ENCODE measurements at regions not wholly inside any gene's neighbourhood (a gene's known extent, or its start where the extent isn't known, plus 50 kb on each side); places are given as distances from the start of the nearest gene placed in this dataset.

DNA sequence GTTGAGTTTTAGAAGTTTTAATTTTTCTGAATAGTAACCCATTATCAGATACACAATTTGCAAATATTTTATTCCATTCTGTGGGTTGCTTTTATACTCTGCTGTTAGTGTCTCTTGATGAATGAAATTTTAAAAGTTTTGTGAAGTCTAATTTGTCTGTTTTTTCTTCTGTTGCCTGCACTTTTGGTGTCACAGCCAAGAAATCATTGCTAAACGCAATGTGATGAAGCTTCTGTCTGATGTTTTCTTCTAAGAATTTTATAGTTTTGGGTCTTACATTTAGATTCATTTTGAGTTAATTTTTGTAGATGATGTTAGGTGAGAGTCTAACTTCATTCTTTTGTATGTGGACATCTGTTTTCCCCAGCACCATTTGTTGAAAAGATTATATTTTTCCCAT, 330.0 kb upstream of the FOXK1 start:
- Histone ChIP-seq H2AFZ (replicated peaks) (no peak overlapping the region), H3F3A (ENCODE audit: low read depth) (no peaks in the 10 kb centered on the region), H3K36me3 (no peaks in the 10 kb centered on the region), H3K4me3 (no peak overlapping the region), H3K27me3 (no peaks in the 10 kb centered on the region), H3K9me3 (ENCODE audit: low read depth) (peaks cover 8% of the 10 kb centered on the region), H3K27ac (no peak overlapping the region), H3K79me2 (ENCODE audit: low read depth) (no peaks in the 10 kb centered on the region), H3K4me2 (no peak overlapping the region), H3K9ac (no peak overlapping the region), H3K4me1 (no peaks in the 10 kb centered on the region), H4K20me1 (ENCODE audit: low read depth) (no peaks in the 10 kb centered on the region)
- no peak for TF ChIP-seq EZH2 (IDR thresholded peaks at IDR 0.05)
- TF ChIP-seq, protein P1, sequence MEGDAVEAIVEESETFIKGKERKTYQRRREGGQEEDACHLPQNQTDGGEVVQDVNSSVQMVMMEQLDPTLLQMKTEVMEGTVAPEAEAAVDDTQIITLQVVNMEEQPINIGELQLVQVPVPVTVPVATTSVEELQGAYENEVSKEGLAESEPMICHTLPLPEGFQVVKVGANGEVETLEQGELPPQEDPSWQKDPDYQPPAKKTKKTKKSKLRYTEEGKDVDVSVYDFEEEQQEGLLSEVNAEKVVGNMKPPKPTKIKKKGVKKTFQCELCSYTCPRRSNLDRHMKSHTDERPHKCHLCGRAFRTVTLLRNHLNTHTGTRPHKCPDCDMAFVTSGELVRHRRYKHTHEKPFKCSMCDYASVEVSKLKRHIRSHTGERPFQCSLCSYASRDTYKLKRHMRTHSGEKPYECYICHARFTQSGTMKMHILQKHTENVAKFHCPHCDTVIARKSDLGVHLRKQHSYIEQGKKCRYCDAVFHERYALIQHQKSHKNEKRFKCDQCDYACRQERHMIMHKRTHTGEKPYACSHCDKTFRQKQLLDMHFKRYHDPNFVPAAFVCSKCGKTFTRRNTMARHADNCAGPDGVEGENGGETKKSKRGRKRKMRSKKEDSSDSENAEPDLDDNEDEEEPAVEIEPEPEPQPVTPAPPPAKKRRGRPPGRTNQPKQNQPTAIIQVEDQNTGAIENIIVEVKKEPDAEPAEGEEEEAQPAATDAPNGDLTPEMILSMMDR (IDR thresholded peaks at IDR 0.05), result no peak
- TF ChIP-seq EZH2phosphoT487 (IDR thresholded peaks at IDR 0.05), result no peak
- Mint-ChIP-seq H3K9me3 (peaks cover 8% of the 10 kb centered on the region), H3K4me1 (no peaks in the 10 kb centered on the region), H3K27me3 (ENCODE audit: insufficient read depth, low read depth) (peaks cover 5% of the 10 kb centered on the region), H3K27ac (no peak overlapping the region), H3K36me3 (no peaks in the 10 kb centered on the region), H3K4me3 (no peak overlapping the region)
- no peak for DNase-seq (ENCODE audit: low spot score)

GRCh38 chr7:4361774-4362173, 320.3 kb upstream of the FOXK1 start:
- Histone ChIP-seq H3K9ac (no peak overlapping the region), H3K27ac (no peak overlapping the region), H3K9me3 (ENCODE audit: low read depth) (no peaks in the 10 kb centered on the region), H3K4me1 (no peaks in the 10 kb centered on the region), H3K36me3 (no peaks in the 10 kb centered on the region), H2AFZ (replicated peaks) (no peak overlapping the region), H3K4me2 (no peak overlapping the region), H3K79me2 (ENCODE audit: low read depth) (no peaks in the 10 kb centered on the region), H3K27me3 (no peaks in the 10 kb centered on the region), H3F3A (ENCODE audit: low read depth) (no peaks in the 10 kb centered on the region), H4K20me1 (ENCODE audit: low read depth) (no peaks in the 10 kb centered on the region), H3K4me3 (no peak overlapping the region)
- Mint-ChIP-seq H3K36me3 (no peaks in the 10 kb centered on the region), H3K4me1 (no peaks in the 10 kb centered on the region), H3K27ac (no peak overlapping the region), H3K4me3 (no peak overlapping the region), H3K9me3 (peaks cover 10% of the 10 kb centered on the region), H3K27me3 (ENCODE audit: insufficient read depth, low read depth) (peaks cover 5% of the 10 kb centered on the region)
- no peak for TF ChIP-seq EZH2phosphoT487 (IDR thresholded peaks at IDR 0.05)
- no peak for TF ChIP-seq EZH2 (IDR thresholded peaks at IDR 0.05)
- TF ChIP-seq, protein P1 (IDR thresholded peaks at IDR 0.05), result no peak
- no peak for DNase-seq (ENCODE audit: low spot score)

DNA sequence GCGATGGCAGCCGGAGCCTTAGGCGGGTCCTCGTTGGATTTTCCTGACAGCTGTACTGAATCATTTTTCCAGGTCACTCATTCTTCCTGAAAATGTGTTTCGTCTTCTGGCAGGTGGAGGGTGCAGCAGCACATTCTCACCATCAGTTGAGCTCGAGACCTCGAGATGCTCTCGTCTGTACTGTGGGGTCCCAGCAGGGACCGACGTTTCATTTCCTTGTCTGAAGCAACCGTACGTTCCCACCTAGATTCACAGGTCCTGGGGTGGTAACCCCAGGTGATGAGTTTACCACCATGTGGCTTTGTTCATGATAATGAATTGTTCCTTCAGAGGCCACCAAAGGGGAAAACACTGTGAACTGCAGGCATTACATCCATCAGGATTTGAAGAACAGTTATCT, 298.5 kb upstream of the FOXK1 start:
- no peaks in the 10 kb centered on the region for H3K4me1 Mint-ChIP-seq
- Histone ChIP-seq H4K20me1 (ENCODE audit: low read depth) (no peaks in the 10 kb centered on the region), H3K79me2 (ENCODE audit: low read depth) (no peaks in the 10 kb centered on the region), H3K9ac (no peak overlapping the region), H3K4me2 (no peak overlapping the region), H3K36me3 (no peaks in the 10 kb centered on the region), H3K27me3 (no peaks in the 10 kb centered on the region), H3K4me1 (no peaks in the 10 kb centered on the region), H3K9me3 (ENCODE audit: low read depth) (no peaks in the 10 kb centered on the region), H3F3A (ENCODE audit: low read depth) (no peaks in the 10 kb centered on the region), H2AFZ (replicated peaks) (no peak overlapping the region), H3K27ac (no peak overlapping the region), H3K4me3 (no peak overlapping the region)
- no peaks in the 10 kb centered on the region for H3K27me3 Mint-ChIP-seq (ENCODE audit: insufficient read depth, low read depth)
- no peak for DNase-seq (ENCODE audit: low spot score)
- no peak overlapping the region for H3K4me3 Mint-ChIP-seq
- TF ChIP-seq EZH2phosphoT487 (IDR thresholded peaks at IDR 0.05) (no peak), EZH2 (IDR thresholded peaks at IDR 0.05) (no peak)
- TF ChIP-seq, protein P1 (IDR thresholded peaks at IDR 0.05), result no peak
- H3K27ac Mint-ChIP-seq, result no peak overlapping the region
- H3K9me3 Mint-ChIP-seq, result peaks cover 13% of the 10 kb centered on the region
- no peaks in the 10 kb centered on the region for H3K36me3 Mint-ChIP-seq
